Dendritic cell treated with granulocyte-macrophage colony-stimulating factor and Interleukin-4, amounts not matched to agents 40 ng/mL and 50 ng/mL, for 4 days (primary cell): ENCODE measurements at regions not wholly inside any gene's neighbourhood (a gene's known extent, or its start where the extent isn't known, plus 50 kb on each side); places are given as distances from the start of the nearest gene placed in this dataset.

Source experiments
- H3K27ac Mint-ChIP-seq: one replicate; pipeline ENCODE4 v1.8.0; 2022; ENCODE audit warnings: mild to moderate bottlenecking, mixed read lengths
- H3K27me3 Mint-ChIP-seq: one replicate; pipeline ENCODE4 v1.8.0; 2022; ENCODE audit warnings: mild to moderate bottlenecking, mixed read lengths
- H3K36me3 Mint-ChIP-seq: one replicate; pipeline ENCODE4 v1.8.0; 2022; ENCODE audit warnings: low read depth, mixed read lengths
- H3K4me1 Mint-ChIP-seq: one replicate; pipeline ENCODE4 v1.8.0; 2022; ENCODE audit warnings: low read depth, mixed read lengths
- H3K4me3 Mint-ChIP-seq: one replicate; pipeline ENCODE4 v1.8.0; 2022; ENCODE audit warnings: mild to moderate bottlenecking, moderate library complexity, mixed read lengths
- H3K9me3 Mint-ChIP-seq: one replicate; pipeline ENCODE4 v1.8.0; 2022; ENCODE audit warnings: mixed read lengths
- intact Hi-C: fragments of 100-400 bp; cut with micrococcal nuclease; formaldehyde crosslinking; loops from one replicate; pipeline ENCODE4 v1.15.0; 2022

DNA sequence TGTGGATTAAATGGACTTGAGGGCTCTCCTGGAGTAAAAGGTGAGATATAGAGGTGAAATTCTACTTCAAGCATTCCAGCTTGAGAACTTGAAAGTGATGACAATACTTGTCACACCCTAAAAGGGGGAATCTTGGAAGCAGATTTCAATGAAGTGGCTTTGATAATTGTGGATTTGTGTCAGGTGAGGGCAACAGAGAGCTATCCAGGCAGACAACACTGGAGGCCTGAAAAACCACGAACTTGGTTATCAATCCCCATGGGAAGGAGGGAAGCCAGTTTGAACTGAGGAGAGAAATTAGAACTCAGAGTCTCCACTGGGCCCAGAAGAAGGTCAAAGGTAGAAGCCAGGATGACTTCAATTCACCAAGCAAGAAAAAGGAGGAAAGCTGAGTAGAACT, 263.9 kb downstream of the FIGN start:
- Mint-ChIP-seq H3K36me3 (no peaks in the 10 kb centered on the region), H3K27ac (no peak overlapping the region), H3K27me3 (no peaks in the 10 kb centered on the region), H3K4me3 (no peak overlapping the region), H3K4me1 (no peaks in the 10 kb centered on the region), H3K9me3 (no peaks in the 10 kb centered on the region)
- intact Hi-C loops: no loop called here

DNA sequence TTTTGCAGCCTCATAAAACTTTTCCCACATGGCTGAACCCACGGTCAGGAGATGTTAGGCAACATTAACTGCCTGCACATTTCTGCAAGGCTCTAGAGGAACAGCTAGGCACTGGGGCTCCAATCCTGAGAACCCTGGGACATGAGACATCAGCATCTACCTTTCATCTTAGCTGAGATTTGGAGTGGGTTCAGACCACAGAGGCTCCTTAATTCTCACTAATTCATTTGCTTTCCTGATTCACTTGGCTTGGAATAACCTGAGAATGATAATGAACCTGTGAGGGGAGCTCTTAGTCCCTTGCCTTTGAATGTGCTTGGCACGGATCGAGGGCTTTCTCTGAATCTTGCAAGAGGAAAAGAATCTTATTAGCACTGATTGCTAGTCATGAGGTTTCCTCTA, 266.2 kb downstream of the FIGN start:
- intact Hi-C loops: no loop called here
- Mint-ChIP-seq H3K27ac (no peak overlapping the region), H3K4me1 (no peaks in the 10 kb centered on the region), H3K4me3 (no peak overlapping the region), H3K36me3 (no peaks in the 10 kb centered on the region), H3K27me3 (no peaks in the 10 kb centered on the region), H3K9me3 (no peaks in the 10 kb centered on the region)

GRCh38 chr2:163467251-163467630, 268.6 kb downstream of the FIGN start:
- no peaks in the 10 kb centered on the region for H3K9me3 Mint-ChIP-seq

GRCh38 chr2:163466331-163467250, 269.2 kb downstream of the FIGN start:
- no peaks in the 10 kb centered on the region for H3K36me3 Mint-ChIP-seq
- no peaks in the 10 kb centered on the region for H3K4me1 Mint-ChIP-seq
- H3K27ac Mint-ChIP-seq: no peak overlapping the region
- intact Hi-C loops: no loop called here
- H3K9me3 Mint-ChIP-seq: no peaks in the 10 kb centered on the region
- H3K4me3 Mint-ChIP-seq: no peak overlapping the region
- H3K27me3 Mint-ChIP-seq: no peaks in the 10 kb centered on the region

More at GRCh38 chr2:163467251-163467630, 268.6 kb downstream of the FIGN start:
- no peak overlapping the region for H3K27ac Mint-ChIP-seq
- intact Hi-C loops: no loop called here
- no peak overlapping the region for H3K4me3 Mint-ChIP-seq
- no peaks in the 10 kb centered on the region for H3K36me3 Mint-ChIP-seq
- no peaks in the 10 kb centered on the region for H3K4me1 Mint-ChIP-seq
- H3K27me3 Mint-ChIP-seq: no peaks in the 10 kb centered on the region

DNA sequence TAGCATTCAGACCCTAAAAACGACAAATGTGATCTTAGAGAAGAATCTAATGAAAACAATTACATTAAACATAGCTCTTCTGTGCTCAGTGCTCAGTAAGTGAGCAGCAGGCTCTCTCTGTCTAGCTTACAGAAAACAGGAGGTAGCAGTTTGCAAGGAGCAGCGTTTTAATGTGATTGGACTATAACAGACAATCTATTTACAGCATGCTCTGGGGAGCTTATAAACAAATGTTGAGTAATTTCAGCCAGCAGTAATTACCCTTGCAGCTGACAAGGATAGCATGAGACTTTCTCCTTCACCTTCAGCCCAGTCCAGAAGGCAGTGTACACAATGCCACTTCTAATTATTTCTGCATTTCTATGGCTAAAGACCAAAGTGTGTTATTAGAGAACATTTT, 270.4 kb downstream of the FIGN start:
- Mint-ChIP-seq H3K27me3 (no peaks in the 10 kb centered on the region), H3K36me3 (no peaks in the 10 kb centered on the region), H3K9me3 (no peaks in the 10 kb centered on the region), H3K4me3 (no peak overlapping the region), H3K4me1 (no peaks in the 10 kb centered on the region), H3K27ac (no peak overlapping the region)
- intact Hi-C loops: no loop called here

DNA sequence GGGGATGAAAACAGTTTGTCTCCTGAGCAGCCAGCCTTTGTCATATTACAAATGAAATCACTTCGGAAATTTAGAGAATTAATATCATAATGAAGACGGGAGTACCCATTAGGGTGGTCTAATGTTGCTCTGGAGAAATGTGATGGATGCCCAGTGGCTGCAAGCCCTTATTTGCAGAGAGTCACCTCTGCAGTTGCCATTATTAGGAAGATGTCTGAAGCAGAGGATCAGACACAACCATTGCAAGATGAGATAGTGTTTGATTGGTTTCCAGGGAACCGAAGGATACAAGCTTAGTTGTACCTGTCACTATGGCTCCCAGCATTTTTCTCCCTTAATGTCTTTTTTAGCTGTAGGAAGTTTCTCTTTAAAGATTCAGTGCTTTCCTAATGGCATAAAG, 272.4 kb downstream of the FIGN start:
- no peak overlapping the region for H3K27ac Mint-ChIP-seq
- no peaks in the 10 kb centered on the region for H3K9me3 Mint-ChIP-seq
- no peak overlapping the region for H3K4me3 Mint-ChIP-seq
- no peaks in the 10 kb centered on the region for H3K27me3 Mint-ChIP-seq
- no peaks in the 10 kb centered on the region for H3K36me3 Mint-ChIP-seq
- no peaks in the 10 kb centered on the region for H3K4me1 Mint-ChIP-seq
- intact Hi-C loops: no loop called here

- H3K4me1 Mint-ChIP-seq: no peaks in the 10 kb centered on the region
- H3K9me3 Mint-ChIP-seq: no peaks in the 10 kb centered on the region
- no peak overlapping the region for H3K4me3 Mint-ChIP-seq
- H3K27ac Mint-ChIP-seq: no peak overlapping the region
- intact Hi-C loops: no loop called here
- H3K27me3 Mint-ChIP-seq: no peaks in the 10 kb centered on the region
- H3K36me3 Mint-ChIP-seq: no peaks in the 10 kb centered on the region
These were observed 272.8 kb downstream of the FIGN start for GRCh38 chr2:163462993-163463392.

- no peaks in the 10 kb centered on the region for H3K9me3 Mint-ChIP-seq
- no peak overlapping the region for H3K4me3 Mint-ChIP-seq
These were observed 275.8 kb downstream of the FIGN start for GRCh38 chr2:163459986-163460385.

GRCh38 chr2:163456953-163457743, 278.7 kb downstream of the FIGN start:
- Mint-ChIP-seq H3K9me3 (no peaks in the 10 kb centered on the region), H3K36me3 (no peaks in the 10 kb centered on the region), H3K4me3 (no peak overlapping the region), H3K27ac (no peak overlapping the region), H3K27me3 (no peaks in the 10 kb centered on the region), H3K4me1 (no peaks in the 10 kb centered on the region)
- intact Hi-C loops: no loop called here

More at GRCh38 chr2:163459986-163460385, 275.8 kb downstream of the FIGN start:
- intact Hi-C loops: no loop called here
- Mint-ChIP-seq H3K36me3 (no peaks in the 10 kb centered on the region), H3K27ac (no peak overlapping the region), H3K4me1 (no peaks in the 10 kb centered on the region), H3K27me3 (no peaks in the 10 kb centered on the region)

DNA sequence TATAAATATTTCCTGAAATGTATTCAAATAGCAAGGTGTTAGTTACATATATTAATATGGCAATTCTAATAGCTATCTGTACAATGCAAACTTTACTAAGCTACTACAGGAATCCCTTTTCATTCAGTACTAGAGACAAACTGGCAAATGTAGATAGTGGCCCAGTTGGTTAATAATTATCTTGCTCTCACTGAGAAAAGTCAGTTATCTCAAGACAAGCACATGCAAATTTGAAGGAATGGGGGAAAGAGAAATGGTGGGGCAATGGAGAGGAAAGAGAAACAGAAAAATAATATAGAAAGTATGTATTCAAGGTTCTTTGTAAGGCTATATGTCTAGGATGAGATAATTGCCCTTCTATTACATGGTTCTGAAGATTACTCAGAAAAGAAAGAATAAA, 280.0 kb downstream of the FIGN start:
- intact Hi-C loops: no loop called here
- Mint-ChIP-seq H3K27ac (no peak overlapping the region), H3K27me3 (no peaks in the 10 kb centered on the region), H3K4me1 (no peaks in the 10 kb centered on the region), H3K4me3 (no peak overlapping the region), H3K36me3 (no peaks in the 10 kb centered on the region), H3K9me3 (no peaks in the 10 kb centered on the region)

DNA sequence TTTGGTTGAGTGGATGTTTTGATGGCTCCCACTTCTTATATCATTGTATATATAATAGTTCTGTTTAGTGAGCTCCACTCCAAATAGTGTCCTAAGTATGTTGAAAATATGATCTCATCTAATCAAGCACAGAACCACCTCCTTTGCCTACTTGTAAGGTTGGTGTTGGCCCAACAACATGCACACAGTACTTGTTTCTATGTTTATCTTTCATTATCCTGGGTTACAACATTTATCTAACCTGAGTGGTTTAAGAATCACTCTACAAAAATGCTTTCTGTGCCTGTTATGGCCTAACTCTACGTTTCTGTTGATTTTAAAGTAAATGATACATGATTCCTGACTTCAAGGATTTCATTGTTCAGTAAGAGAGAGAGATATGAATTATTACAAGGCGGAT, 281.9 kb downstream of the FIGN start:
- intact Hi-C loops: no loop called here
- H3K4me1 Mint-ChIP-seq: no peaks in the 10 kb centered on the region
- no peak overlapping the region for H3K4me3 Mint-ChIP-seq
- no peaks in the 10 kb centered on the region for H3K9me3 Mint-ChIP-seq
- no peaks in the 10 kb centered on the region for H3K27me3 Mint-ChIP-seq
- H3K36me3 Mint-ChIP-seq: no peaks in the 10 kb centered on the region
- no peak overlapping the region for H3K27ac Mint-ChIP-seq

- H3K36me3 Mint-ChIP-seq: no peaks in the 10 kb centered on the region
- H3K4me3 Mint-ChIP-seq: no peak overlapping the region
- no peaks in the 10 kb centered on the region for H3K4me1 Mint-ChIP-seq
- peaks cover 18% of the 10 kb centered on the region for H3K9me3 Mint-ChIP-seq
- intact Hi-C loops: no loop called here
- H3K27me3 Mint-ChIP-seq: no peaks in the 10 kb centered on the region
- H3K27ac Mint-ChIP-seq: no peak overlapping the region
These were observed 294.2 kb downstream of the FIGN start for GRCh38 chr2:163441603-163442002.

GRCh38 chr2:163436963-163437362, 298.8 kb downstream of the FIGN start:
- Mint-ChIP-seq H3K27ac (no peak overlapping the region), H3K4me1 (no peaks in the 10 kb centered on the region)

GRCh38 chr2:163428187-163428586, 307.6 kb downstream of the FIGN start:
- Mint-ChIP-seq H3K4me3 (no peak overlapping the region), H3K27ac (no peak overlapping the region), H3K9me3 (peaks cover 14% of the 10 kb centered on the region), H3K4me1 (no peaks in the 10 kb centered on the region), H3K27me3 (no peaks in the 10 kb centered on the region), H3K36me3 (no peaks in the 10 kb centered on the region)
- intact Hi-C loops: no loop called here

More at GRCh38 chr2:163436963-163437362, 298.8 kb downstream of the FIGN start:
- Mint-ChIP-seq H3K4me3 (no peak overlapping the region), H3K36me3 (no peaks in the 10 kb centered on the region), H3K9me3 (peaks cover 18% of the 10 kb centered on the region), H3K27me3 (no peaks in the 10 kb centered on the region)
- intact Hi-C loops: no loop called here
